Natural killer cell (primary cell): ENCODE measurements at regions not wholly inside any gene's neighbourhood (a gene's known extent, or its start where the extent isn't known, plus 50 kb on each side); places are given as distances from the start of the nearest gene placed in this dataset.
"Not testable (repeated sequence)": the region's sequence is repeated elsewhere in the genome, so short reads cannot be mapped to it uniquely, and the experiment has no call there.

ENCODE experiments used
- ATAC-seq, 3 donors: fragments of 150-1000 bp in 2 of 3; fragments of 200-7000 bp in 1 of 3; cut with Tn5 transposase; 1 replicate in 1 of 3; 2 replicates in 2 of 3; pipeline ENCODE4 v1.10.0; 2021; ENCODE audit warnings: mild to moderate bottlenecking in 2 of 3, moderate library complexity in 2 of 3
- DNase-seq, 2 donors: peaks; one replicate each; pipeline versions ENCODE4 v3.0.0 to v3.0.0-alpha.2; 2013 to 2021; ENCODE audit warnings: mixed read lengths in 1 of 2
- H3K27ac ChIP-seq: one replicate; pipeline ENCODE4 v1.5.1; 2013; ENCODE audit warnings: mild to moderate bottlenecking, low read length
- H3K27me3 ChIP-seq: one replicate; pipeline ENCODE4 v1.6.1; 2013; ENCODE audit warnings: low read length; ENCODE audit not compliant: control insufficient read depth, insufficient read depth
- H3K36me3 ChIP-seq: one replicate; pipeline ENCODE4 v1.6.1; 2013; ENCODE audit warnings: low read length; ENCODE audit not compliant: control insufficient read depth, insufficient read depth
- H3K4me1 ChIP-seq: one replicate; pipeline ENCODE4 v1.6.1; 2013; ENCODE audit warnings: low read length; ENCODE audit not compliant: control insufficient read depth, insufficient read depth
- H3K4me3 ChIP-seq: one replicate; pipeline ENCODE4 v1.5.1; 2013; ENCODE audit warnings: low read length
- H3K9me3 ChIP-seq: one replicate; pipeline ENCODE4 v1.6.1; 2013; ENCODE audit warnings: low read length; ENCODE audit not compliant: control insufficient read depth, insufficient read depth
- H3K27ac Mint-ChIP-seq, 2 donors: one replicate each; pipeline ENCODE4 v1.8.0; 2022; ENCODE audit warnings: mild to moderate bottlenecking in 2 of 2, mixed read lengths in 2 of 2, moderate library complexity in 1 of 2
- H3K27me3 Mint-ChIP-seq, 2 donors: one replicate each; pipeline ENCODE4 v1.8.0; 2022; ENCODE audit warnings: low read depth in 2 of 2, mixed read lengths in 2 of 2
- H3K36me3 Mint-ChIP-seq: one replicate; pipeline ENCODE4 v1.8.0; 2022; ENCODE audit warnings: mixed read lengths
- H3K4me1 Mint-ChIP-seq, 2 donors: one replicate each; pipeline ENCODE4 v1.8.0; 2022; ENCODE audit warnings: mixed read lengths in 2 of 2
- H3K4me3 Mint-ChIP-seq: one replicate; pipeline ENCODE4 v1.8.0; 2022; ENCODE audit warnings: mild to moderate bottlenecking, moderate library complexity, mixed read lengths
- H3K9me3 Mint-ChIP-seq, 2 donors: one replicate each; pipeline ENCODE4 v1.8.0; 2022; ENCODE audit warnings: mixed read lengths in 2 of 2
- CTCF ChIP-seq: fragments of 200-600 bp; IDR thresholded peaks from one replicate; pipeline ENCODE4 v1.8.0; 2022; ENCODE audit warnings: antibody characterized with exemption
- WGBS: methylation state at CpG from one replicate; pipeline ENCODE4 v1.1.7; 2013; ENCODE audit warnings: missing lambda C conversion rate; ENCODE audit not compliant: insufficient coverage; 5-methylcytosine and 5-hydroxymethylcytosine counted together
- intact Hi-C: fragments of 100-400 bp; cut with micrococcal nuclease; formaldehyde crosslinking; loops from one replicate; pipeline ENCODE4 v1.14.2; 2022

- Histone ChIP-seq H3K9me3 (no peaks in the 10 kb centered on the region), H3K4me3 (no peak overlapping the region), H3K27ac (no peak overlapping the region), H3K36me3 (no peaks in the 10 kb centered on the region), H3K4me1 (peaks cover 14% of the 10 kb centered on the region), H3K27me3 (no peaks in the 10 kb centered on the region)
- WGBS, result 48% methylated on average over 4 of the region's 4 CpGs
- Mint-ChIP-seq H3K36me3 (no peaks in the 10 kb centered on the region), H3K27ac (no peak overlapping the region), H3K4me1 (peaks cover 26 to 28% of the 10 kb centered on the region in 2 donors), H3K4me3 (no peak overlapping the region), H3K9me3 (no peaks in the 10 kb centered on the region), H3K27me3 (no peaks in the 10 kb centered on the region)
- intact Hi-C loops, result no loop called here
- DNase-seq (no peak), ATAC-seq (no peak)
- no peak for TF ChIP-seq CTCF
These were observed 164.1 kb downstream of the DEFB131A start for GRCh38 chr4:9608300-9608699.

- H3K27ac Mint-ChIP-seq, H3K4me3 ChIP-seq, DNase-seq, H3K27me3 ChIP-seq, H3K27ac ChIP-seq, H3K36me3 Mint-ChIP-seq, H3K4me1 ChIP-seq, H3K4me3 Mint-ChIP-seq, H3K9me3 ChIP-seq, H3K9me3 Mint-ChIP-seq, H3K27me3 Mint-ChIP-seq, ATAC-seq, intact Hi-C loops, H3K36me3 ChIP-seq: not testable (repeated sequence)
- peaks cover 9 to 11% of the 10 kb centered on the region in 2 donors for H3K4me1 Mint-ChIP-seq
- 100% methylated on average over 1 of the region's 2 CpGs for WGBS
These were observed 166.1 kb downstream of the DEFB131A start for GRCh38 chr4:9610321-9610720.

- no peaks in the 10 kb centered on the region for H3K36me3 ChIP-seq
- H3K4me1 ChIP-seq, result peaks cover 5% of the 10 kb centered on the region
- Mint-ChIP-seq H3K9me3 (no peaks in the 10 kb centered on the region), H3K27me3 (no peaks in the 10 kb centered on the region), H3K36me3 (no peaks in the 10 kb centered on the region), H3K4me1 (peaks cover 2 to 3% of the 10 kb centered on the region in 2 donors), H3K27ac (no peak overlapping the region), H3K4me3 (no peak overlapping the region)
- H3K27me3 ChIP-seq, result no peaks in the 10 kb centered on the region
- H3K4me3 ChIP-seq, result no peak overlapping the region
- ATAC-seq (no peak), DNase-seq (no peak)
- TF ChIP-seq CTCF, result no peak
- intact Hi-C loops, result no loop called here
- WGBS, result 59% methylated on average over 3 of the region's 3 CpGs
- no peaks in the 10 kb centered on the region for H3K9me3 ChIP-seq
- H3K27ac ChIP-seq, result no peak overlapping the region
These were observed 166.9 kb downstream of the DEFB131A start for GRCh38 chr4:9611101-9611500.

DNA sequence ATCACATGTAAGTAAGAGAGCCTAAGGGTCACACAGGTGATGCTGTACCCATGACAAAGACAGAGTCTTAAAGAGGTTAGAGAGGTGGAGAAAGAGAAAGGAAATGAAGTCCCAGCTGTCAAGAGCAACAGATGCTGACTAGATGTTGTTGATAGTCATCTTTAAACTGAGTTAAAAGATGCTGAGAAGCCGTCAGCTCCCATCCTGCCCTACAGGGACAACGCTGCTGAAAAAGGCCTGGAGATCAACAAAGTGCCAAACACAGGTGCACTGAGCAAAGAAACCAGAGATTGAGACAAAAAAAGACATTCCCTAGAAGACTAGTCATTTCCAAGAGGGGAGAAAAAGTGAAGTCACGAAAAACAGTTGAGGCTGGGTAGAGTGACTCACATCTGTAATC is 145.0 kb upstream of the DRD5 start:
- H3K36me3 Mint-ChIP-seq, intact Hi-C loops: not testable (repeated sequence)
- 74% methylated on average over 3 of the region's 3 CpGs for WGBS

GRCh38 chr4:9659678-9660077 is 121.8 kb upstream of the DRD5 start:
- H3K9me3 Mint-ChIP-seq, H3K27ac ChIP-seq, H3K4me1 ChIP-seq, intact Hi-C loops, H3K9me3 ChIP-seq, H3K27me3 ChIP-seq, H3K4me1 Mint-ChIP-seq, H3K27me3 Mint-ChIP-seq, H3K27ac Mint-ChIP-seq, H3K36me3 ChIP-seq, H3K36me3 Mint-ChIP-seq, H3K4me3 ChIP-seq, ATAC-seq, H3K4me3 Mint-ChIP-seq: not testable (repeated sequence)
- peak; percentile 16 to 25 for DNase-seq
- WGBS, result 16% methylated on average over 10 of the region's 14 CpGs
- peak; percentile 63 for TF ChIP-seq CTCF

More for the DNA sequence above, 145.0 kb upstream of the DRD5 start:
- not testable (repeated sequence) for H3K9me3 Mint-ChIP-seq, DNase-seq, H3K4me3 ChIP-seq, H3K4me1 ChIP-seq, H3K36me3 ChIP-seq, H3K4me3 Mint-ChIP-seq, H3K27me3 Mint-ChIP-seq, H3K27ac Mint-ChIP-seq, H3K9me3 ChIP-seq, ATAC-seq, H3K4me1 Mint-ChIP-seq, H3K27me3 ChIP-seq, H3K27ac ChIP-seq

DNA sequence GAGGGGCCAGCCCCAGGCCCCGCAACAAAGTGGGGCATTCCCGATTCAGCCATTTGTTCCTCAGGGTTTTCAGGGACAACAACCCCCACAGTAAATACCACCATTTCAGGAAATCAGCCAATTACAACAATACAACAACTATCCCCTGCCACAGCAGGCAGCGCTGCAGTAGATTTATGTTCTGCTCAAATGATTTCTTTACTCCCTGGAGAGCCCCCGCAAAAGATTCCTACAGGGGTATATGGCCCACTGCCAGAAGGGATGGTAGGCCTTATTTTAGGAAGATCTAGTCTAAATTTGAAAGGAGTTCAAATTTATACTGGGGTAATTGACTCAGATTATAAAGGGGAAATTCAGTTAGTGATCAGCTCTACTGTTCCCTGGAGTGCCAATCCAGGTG is 120.5 kb upstream of the DRD5 start:
- H3K4me3 ChIP-seq, H3K9me3 Mint-ChIP-seq, H3K9me3 ChIP-seq, H3K27ac Mint-ChIP-seq, H3K27me3 Mint-ChIP-seq, H3K4me1 Mint-ChIP-seq, H3K4me3 Mint-ChIP-seq, H3K36me3 ChIP-seq, H3K27me3 ChIP-seq, ATAC-seq, H3K4me1 ChIP-seq, H3K36me3 Mint-ChIP-seq, DNase-seq, H3K27ac ChIP-seq, intact Hi-C loops: not testable (repeated sequence)
- 100% methylated on average over 4 of the region's 4 CpGs for WGBS
